GM21619 (cell line): ENCODE measurements at regions not wholly inside any gene's neighbourhood (a gene's known extent, or its start where the extent isn't known, plus 50 kb on each side); places are given as distances from the start of the nearest gene placed in this dataset.

Source experiments
- ATAC-seq: cut with Tn5 transposase; IDR thresholded peaks from one replicate; pipeline ENCODE4 v1.9.1; 2021; ENCODE audit not compliant: unreplicated experiment

- no peak for ATAC-seq
Observed at GRCh38 chr5:155290937-155291336, 277.4 kb downstream of the KIF4B start.

GRCh38 chr5:155293605-155294178 lies 280.1 kb downstream of the KIF4B start:
- no peak for ATAC-seq

- ATAC-seq, result no peak
Observed at GRCh38 chr5:155295111-155295510, 281.6 kb downstream of the KIF4B start.

- no peak for ATAC-seq
Observed at GRCh38 chr5:155299386-155300005, 285.9 kb downstream of the KIF4B start.

GRCh38 chr5:155303120-155303519 lies 289.6 kb downstream of the KIF4B start:
- no peak for ATAC-seq

- ATAC-seq, result no peak
Observed at GRCh38 chr5:155307229-155307628, 293.7 kb downstream of the KIF4B start.

- ATAC-seq, result no peak
Observed at GRCh38 chr5:155308289-155308688, 294.7 kb downstream of the KIF4B start.

- ATAC-seq, result no peak
Observed at GRCh38 chr5:155309021-155309746, 295.6 kb downstream of the KIF4B start.

- no peak for ATAC-seq
Observed at GRCh38 chr5:155311721-155312120, 298.2 kb downstream of the KIF4B start.

- ATAC-seq, result no peak
Observed at GRCh38 chr5:155313518-155313917, 300.0 kb downstream of the KIF4B start.

GRCh38 chr5:155316070-155316714 lies 302.6 kb downstream of the KIF4B start:
- no peak for ATAC-seq

GRCh38 chr5:155332618-155333017 lies 319.1 kb downstream of the KIF4B start:
- ATAC-seq, result peak; percentile 94

- ATAC-seq, result no peak
Observed at GRCh38 chr5:155342956-155343355, 329.4 kb downstream of the KIF4B start.

- no peak for ATAC-seq
Observed at GRCh38 chr5:155343468-155343867, 329.9 kb downstream of the KIF4B start.

- no peak for ATAC-seq
Observed at GRCh38 chr5:155353231-155353630, 339.7 kb downstream of the KIF4B start.

GRCh38 chr5:155366096-155366495 lies 352.5 kb downstream of the KIF4B start:
- no peak for ATAC-seq

GRCh38 chr5:155367841-155368240 lies 354.3 kb downstream of the KIF4B start:
- ATAC-seq, result no peak

GRCh38 chr5:155368490-155368889 lies 354.9 kb downstream of the KIF4B start:
- ATAC-seq, result no peak

GRCh38 chr5:155380480-155380879 lies 366.9 kb downstream of the KIF4B start:
- ATAC-seq, result no peak

- ATAC-seq, result no peak
Observed at GRCh38 chr5:155381654-155382053, 368.1 kb downstream of the KIF4B start.

- no peak for ATAC-seq
Observed at GRCh38 chr5:155389498-155389897, 375.9 kb downstream of the KIF4B start.

GRCh38 chr5:155394727-155395126 lies 381.2 kb downstream of the KIF4B start:
- ATAC-seq, result no peak
